PC-3 (cell line): ENCODE measurements at regions not wholly inside any gene's neighbourhood (a gene's known extent, or its start where the extent isn't known, plus 50 kb on each side); places are given as distances from the start of the nearest gene placed in this dataset.

ENCODE experiments used
- ATAC-seq: fragments of 200-7000 bp; cut with Tn5 transposase; 2 replicates; pipeline ENCODE4 v1.9.1; 2020; ENCODE audit warnings: mild to moderate bottlenecking, moderate library complexity
- BruUV-seq: library from RNA; stranded (reverse); fragments of 400-500 nt; replicated peaks from 2 replicates; lab custom pipeline; 2021; lab: Mats Ljungman, UMichigan
- CTCF ChIA-PET: fragments of 300-600 bp; sonication (Branson Sonifier 250); formaldehyde crosslinking; loops from one replicate; lab custom pipeline; 2022; ENCODE audit warnings: antibody characterized with exemption; lab: Charles Lee
- POLR2A ChIA-PET: fragments of 300-600 bp; sonication (Branson Sonifier 250); formaldehyde crosslinking; loops from one replicate; lab custom pipeline; 2022; ENCODE audit warnings: antibody characterized with exemption; ENCODE audit not compliant: unreplicated experiment; lab: Charles Lee
- DNase-seq: peaks from one replicate; pipeline ENCODE4 v3.0.0-alpha.2; 2015
- H2AFZ ChIP-seq: fragments of 300-600 bp; sonication (generic); 2 replicates; pipeline ENCODE4 v1.6.0; 2016; ENCODE audit warnings: antibody characterized with exemption, low read length
- H3F3A ChIP-seq: fragments of 300-600 bp; sonication (generic); one replicate; pipeline ENCODE4 v1.6.0; 2017; ENCODE audit warnings: antibody characterized with exemption, low read length, control low read depth, mild to moderate bottlenecking; ENCODE audit not compliant: unreplicated experiment
- H3K27ac ChIP-seq: fragments of 300-600 bp; sonication (generic); 2 replicates; pipeline ENCODE4 v1.5.1; 2016; ENCODE audit warnings: mild to moderate bottlenecking, low read length
- H3K27me3 ChIP-seq: fragments of 300-600 bp; sonication (generic); 2 replicates; pipeline ENCODE4 v1.6.1; 2016; ENCODE audit warnings: low read length, mixed read lengths
- H3K36me3 ChIP-seq: fragments of 300-600 bp; sonication (generic); 2 replicates; pipeline ENCODE4 v1.6.1; 2016; ENCODE audit warnings: low read depth, mixed run types, low read length, mixed read lengths
- H3K4me1 ChIP-seq: fragments of 300-600 bp; sonication (generic); 2 replicates; pipeline ENCODE4 v1.5.1; 2016; ENCODE audit warnings: low read length; ENCODE audit not compliant: insufficient read depth
- H3K4me2 ChIP-seq: fragments of 300-600 bp; sonication (generic); 2 replicates; pipeline ENCODE4 v1.6.0; 2016; ENCODE audit warnings: low read length
- H3K4me3 ChIP-seq: fragments of 300-600 bp; sonication (generic); 2 replicates; pipeline ENCODE4 v1.5.1; 2016; ENCODE audit warnings: mild to moderate bottlenecking, low read length, mixed read lengths
- H3K79me2 ChIP-seq: fragments of 300-600 bp; sonication (generic); 2 replicates; pipeline ENCODE4 v1.6.1; 2017; ENCODE audit warnings: low read length, mixed read lengths
- H3K9ac ChIP-seq: fragments of 300-600 bp; sonication (generic); 2 replicates; pipeline ENCODE4 v1.6.0; 2016; ENCODE audit warnings: mild to moderate bottlenecking, low read length
- H3K9me2 ChIP-seq: fragments of 300-600 bp; sonication (generic); replicated peaks from 2 replicates; pipeline ENCODE4 v1.6.1; 2016; ENCODE audit warnings: mixed run types, low read length, mixed read lengths
- H3K9me3 ChIP-seq: fragments of 300-600 bp; sonication (generic); 2 replicates; pipeline ENCODE4 v1.6.1; 2016; ENCODE audit warnings: low read length, mixed read lengths
- H4K20me1 ChIP-seq: fragments of 300-600 bp; sonication (generic); 2 replicates; pipeline ENCODE4 v1.6.1; 2016; ENCODE audit warnings: low read length, mixed read lengths
- CTCF ChIP-seq: fragments of 300-600 bp; sonication (generic); conservative IDR thresholded peaks from 2 replicates; pipeline ENCODE4 v1.5.1; 2017; ENCODE audit warnings: antibody characterized with exemption, low read depth, mild to moderate bottlenecking, low read length
- EZH2 ChIP-seq: fragments of 300-600 bp; sonication (generic); IDR thresholded peaks from one replicate; pipeline ENCODE4 v1.6.1; 2017; ENCODE audit warnings: antibody characterized with exemption, mild to moderate bottlenecking, low read length; ENCODE audit not compliant: unreplicated experiment
- EZH2phosphoT487 ChIP-seq: fragments of 300-600 bp; sonication (generic); IDR thresholded peaks from 2 replicates; pipeline ENCODE4 v1.6.1; 2018; ENCODE audit warnings: mild to moderate bottlenecking, antibody characterized with exemption, low read length, borderline replicate concordance
- intact Hi-C: fragments of 100-400 bp; cut with micrococcal nuclease; formaldehyde crosslinking; loops from 2 replicates; pipeline ENCODE4 v1.9.0; 2023

- BruUV-seq = no TSS peak
- Histone ChIP-seq H3K9ac (no peak overlapping the region), H3K79me2 (no peaks in the 10 kb centered on the region), H3K27me3 (no peaks in the 10 kb centered on the region), H3K9me3 (no peaks in the 10 kb centered on the region), H3F3A (no peaks in the 10 kb centered on the region), H3K4me3 (no peak overlapping the region), H3K36me3 (no peaks in the 10 kb centered on the region), H3K27ac (no peak overlapping the region), H3K9me2 (no peaks in the 10 kb centered on the region), H3K4me1 (peaks cover 4% of the 10 kb centered on the region; the same call in 1 of the 2 replicates), H2AFZ (no peak overlapping the region), H3K4me2 (no peak overlapping the region), H4K20me1 (no peaks in the 10 kb centered on the region)
- ChIA-PET CTCF (no interaction called here), POLR2A (no interaction called here)
- no peak for ATAC-seq
- intact Hi-C loops = no loop called here
- no peak for TF ChIP-seq EZH2phosphoT487
- TF ChIP-seq EZH2 = no peak
- TF ChIP-seq CTCF = no peak
- no peak for DNase-seq
Observed at GRCh38 chr3:14344351-14344750, 58.1 kb upstream of the SLC6A6 start.

GRCh38 chr3:14345496-14346150 is 56.8 kb upstream of the SLC6A6 start:
- ATAC-seq (peak; percentile 53), DNase-seq (peak; percentile 35)
- Histone ChIP-seq H3K4me1 (peaks cover 4% of the 10 kb centered on the region; the same call in 1 of the 2 replicates), H3K79me2 (no peaks in the 10 kb centered on the region), H3K27ac (no peak overlapping the region), H3F3A (no peaks in the 10 kb centered on the region), H3K4me2 (no peak overlapping the region), H4K20me1 (no peaks in the 10 kb centered on the region), H3K4me3 (no peak overlapping the region), H3K9me2 (no peaks in the 10 kb centered on the region), H3K27me3 (no peaks in the 10 kb centered on the region), H3K9me3 (no peaks in the 10 kb centered on the region), H3K36me3 (no peaks in the 10 kb centered on the region), H2AFZ (peak overlapping the region; percentile 15; the same call in 1 of the 2 replicates), H3K9ac (no peak overlapping the region)
- ChIA-PET POLR2A (no interaction called here), CTCF (interaction anchor here (1.0 kb wide), 1 partner anchor 17 kb away, joined by 3 read pairs; no protein-coding TSS in a partner anchor)
- BruUV-seq = no TSS peak
- TF ChIP-seq EZH2 (no peak), CTCF (no peak), EZH2phosphoT487 (no peak)
- intact Hi-C loops = no loop called here

DNA sequence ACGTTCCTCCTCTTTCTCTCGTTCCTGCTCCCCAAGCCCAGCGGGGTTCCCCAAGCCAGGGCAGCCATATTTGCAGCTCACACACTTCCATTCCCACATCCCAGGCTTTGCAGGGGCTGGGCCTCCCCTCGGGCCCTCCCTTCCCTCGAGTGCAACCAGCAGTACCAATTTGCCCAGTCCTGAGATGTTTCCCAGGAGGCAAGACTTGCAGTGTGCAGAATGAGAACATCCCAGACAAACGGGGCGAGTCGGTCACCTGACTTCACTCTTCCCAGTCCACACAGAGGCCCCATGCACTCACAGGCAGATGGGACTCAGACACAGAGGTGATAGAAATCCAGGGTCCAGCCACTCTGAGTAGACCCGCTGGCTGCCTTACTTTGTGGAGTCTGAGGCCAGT is 56.2 kb upstream of the SLC6A6 start:
- POLR2A ChIA-PET = no interaction called here
- Histone ChIP-seq H3K4me3 (no peak overlapping the region), H3K4me1 (peaks cover 4% of the 10 kb centered on the region; the same call in 1 of the 2 replicates), H3K9ac (no peak overlapping the region), H3K9me3 (no peaks in the 10 kb centered on the region), H3K4me2 (no peak overlapping the region), H3K36me3 (no peaks in the 10 kb centered on the region), H2AFZ (0 out of 2 replicates have a peak overlapping the region, but pooled peaks have one; percentile 15), H3K27me3 (no peaks in the 10 kb centered on the region), H4K20me1 (no peaks in the 10 kb centered on the region), H3F3A (no peaks in the 10 kb centered on the region), H3K9me2 (no peaks in the 10 kb centered on the region), H3K27ac (no peak overlapping the region), H3K79me2 (no peaks in the 10 kb centered on the region)
- CTCF ChIA-PET = no interaction called here
- BruUV-seq = no TSS peak
- TF ChIP-seq CTCF (no peak), EZH2phosphoT487 (no peak), EZH2 (no peak)
- DNase-seq = no peak
- ATAC-seq = no peak
- intact Hi-C loops = no loop called here
